ENCODE measurements at regions not wholly inside any gene's neighbourhood (a gene's known extent, or its start where the extent isn't known, plus 50 kb on each side); places are given as distances from the start of the nearest gene placed in this dataset.

- no peak overlapping the region for H3K27ac ChIP-seq (ENCODE audit: low read depth in 1 of 2, low read length in 1 of 2)
- 94% methylated on average over 3 of the region's 3 CpGs for WGBS
- DNase-seq (ENCODE audit: low read depth in 6 of 9, low spot score in 9 of 9): no peak
- H3K9me3 ChIP-seq (ENCODE audit: control insufficient read depth in 2 of 2, insufficient read depth in 1 of 2, low read length in 1 of 2): no peaks in the 10 kb centered on the region
- no peak overlapping the region for H3K4me3 ChIP-seq (ENCODE audit: low read length in 2 of 2)
- H3K4me1 ChIP-seq (ENCODE audit: control insufficient read depth in 2 of 2, insufficient read depth in 2 of 2, low read length in 2 of 2): no peaks in the 10 kb centered on the region
- H3K27me3 ChIP-seq (ENCODE audit: control insufficient read depth in 2 of 2, insufficient read depth in 1 of 2, low read length in 1 of 2): no peaks in the 10 kb centered on the region
- no peaks in the 10 kb centered on the region for H3K36me3 ChIP-seq (ENCODE audit: control insufficient read depth in 2 of 2, insufficient read depth in 2 of 2, low read length in 1 of 2)
Observed at GRCh38 chr1:217249857-217250256, 381.0 kb downstream of the GPATCH2 start.

- H3K4me3 ChIP-seq (ENCODE audit: low read length in 2 of 2): no peak overlapping the region
- DNase-seq (ENCODE audit: low read depth in 6 of 9, low spot score in 9 of 9): no peak
- H3K27me3 ChIP-seq (ENCODE audit: control insufficient read depth in 2 of 2, insufficient read depth in 1 of 2, low read length in 1 of 2): no peaks in the 10 kb centered on the region
- no peaks in the 10 kb centered on the region for H3K4me1 ChIP-seq (ENCODE audit: control insufficient read depth in 2 of 2, insufficient read depth in 2 of 2, low read length in 2 of 2)
- H3K27ac ChIP-seq (ENCODE audit: low read depth in 1 of 2, low read length in 1 of 2): no peak overlapping the region
- WGBS: 90% methylated on average over 5 of the region's 5 CpGs
- H3K36me3 ChIP-seq (ENCODE audit: control insufficient read depth in 2 of 2, insufficient read depth in 2 of 2, low read length in 1 of 2): no peaks in the 10 kb centered on the region
- H3K9me3 ChIP-seq (ENCODE audit: control insufficient read depth in 2 of 2, insufficient read depth in 1 of 2, low read length in 1 of 2): no peaks in the 10 kb centered on the region
Observed at GRCh38 chr1:217244971-217245370, 385.9 kb downstream of the GPATCH2 start.

- no peak overlapping the region for H3K4me3 ChIP-seq (ENCODE audit: low read length in 2 of 2)
- no peaks in the 10 kb centered on the region for H3K4me1 ChIP-seq (ENCODE audit: control insufficient read depth in 2 of 2, insufficient read depth in 2 of 2, low read length in 2 of 2)
- DNase-seq (ENCODE audit: low read depth in 6 of 9, low spot score in 9 of 9): no peak
- no peaks in the 10 kb centered on the region for H3K27me3 ChIP-seq (ENCODE audit: control insufficient read depth in 2 of 2, insufficient read depth in 1 of 2, low read length in 1 of 2)
- no peaks in the 10 kb centered on the region for H3K9me3 ChIP-seq (ENCODE audit: control insufficient read depth in 2 of 2, insufficient read depth in 1 of 2, low read length in 1 of 2)
- H3K36me3 ChIP-seq (ENCODE audit: control insufficient read depth in 2 of 2, insufficient read depth in 2 of 2, low read length in 1 of 2): no peaks in the 10 kb centered on the region
- 87% methylated on average over 2 of the region's 2 CpGs for WGBS
- no peak overlapping the region for H3K27ac ChIP-seq (ENCODE audit: low read depth in 1 of 2, low read length in 1 of 2)
Observed at GRCh38 chr1:217240656-217241055, 390.2 kb downstream of the GPATCH2 start.

- Histone ChIP-seq H3K36me3 (ENCODE audit: control insufficient read depth in 2 of 2, insufficient read depth in 2 of 2, low read length in 1 of 2) (no peaks in the 10 kb centered on the region), H3K27ac (ENCODE audit: low read depth in 1 of 2, low read length in 1 of 2) (no peak overlapping the region), H3K27me3 (ENCODE audit: control insufficient read depth in 2 of 2, insufficient read depth in 1 of 2, low read length in 1 of 2) (no peaks in the 10 kb centered on the region), H3K9me3 (ENCODE audit: control insufficient read depth in 2 of 2, insufficient read depth in 1 of 2, low read length in 1 of 2) (no peaks in the 10 kb centered on the region), H3K4me1 (ENCODE audit: control insufficient read depth in 2 of 2, insufficient read depth in 2 of 2, low read length in 2 of 2) (no peaks in the 10 kb centered on the region), H3K4me3 (ENCODE audit: low read length in 2 of 2) (no peak overlapping the region)
- DNase-seq (ENCODE audit: low read depth in 6 of 9, low spot score in 9 of 9): no peak
Observed at GRCh38 chr1:217238945-217239344, 391.9 kb downstream of the GPATCH2 start.

GRCh38 chr1:217230412-217230811 is 400.5 kb downstream of the GPATCH2 start:
- H3K4me1 ChIP-seq (ENCODE audit: control insufficient read depth in 2 of 2, insufficient read depth in 2 of 2, low read length in 2 of 2): no peaks in the 10 kb centered on the region
- H3K4me3 ChIP-seq (ENCODE audit: low read length in 2 of 2): no peak overlapping the region
- no peak for DNase-seq (ENCODE audit: low read depth in 6 of 9, low spot score in 9 of 9)
- WGBS: 73% methylated on average over 2 of the region's 2 CpGs
- no peaks in the 10 kb centered on the region for H3K36me3 ChIP-seq (ENCODE audit: control insufficient read depth in 2 of 2, insufficient read depth in 2 of 2, low read length in 1 of 2)
- no peak overlapping the region for H3K27ac ChIP-seq (ENCODE audit: low read depth in 1 of 2, low read length in 1 of 2)
- no peaks in the 10 kb centered on the region for H3K9me3 ChIP-seq (ENCODE audit: control insufficient read depth in 2 of 2, insufficient read depth in 1 of 2, low read length in 1 of 2)
- H3K27me3 ChIP-seq (ENCODE audit: control insufficient read depth in 2 of 2, insufficient read depth in 1 of 2, low read length in 1 of 2): no peaks in the 10 kb centered on the region

- Histone ChIP-seq H3K9me3 (ENCODE audit: control insufficient read depth in 2 of 2, insufficient read depth in 1 of 2, low read length in 1 of 2) (no peaks in the 10 kb centered on the region), H3K36me3 (ENCODE audit: control insufficient read depth in 2 of 2, insufficient read depth in 2 of 2, low read length in 1 of 2) (no peaks in the 10 kb centered on the region), H3K4me3 (ENCODE audit: low read length in 2 of 2) (no peak overlapping the region), H3K4me1 (ENCODE audit: control insufficient read depth in 2 of 2, insufficient read depth in 2 of 2, low read length in 2 of 2) (no peaks in the 10 kb centered on the region), H3K27ac (ENCODE audit: low read depth in 1 of 2, low read length in 1 of 2) (no peak overlapping the region), H3K27me3 (ENCODE audit: control insufficient read depth in 2 of 2, insufficient read depth in 1 of 2, low read length in 1 of 2) (no peaks in the 10 kb centered on the region)
- 92% methylated on average over 5 of the region's 5 CpGs for WGBS
- DNase-seq (ENCODE audit: low read depth in 6 of 9, low spot score in 9 of 9): no peak
Observed at GRCh38 chr1:217228689-217229088, 402.2 kb downstream of the GPATCH2 start.

GRCh38 chr1:217224201-217224600 is 406.7 kb downstream of the GPATCH2 start:
- no peaks in the 10 kb centered on the region for H3K9me3 ChIP-seq (ENCODE audit: control insufficient read depth in 2 of 2, insufficient read depth in 1 of 2, low read length in 1 of 2)
- no peak overlapping the region for H3K4me3 ChIP-seq (ENCODE audit: low read length in 2 of 2)
- no peak for DNase-seq (ENCODE audit: low read depth in 6 of 9, low spot score in 9 of 9)
- H3K27ac ChIP-seq (ENCODE audit: low read depth in 1 of 2, low read length in 1 of 2): no peak overlapping the region
- 96% methylated on average over 1 of the region's 1 CpG for WGBS
- H3K27me3 ChIP-seq (ENCODE audit: control insufficient read depth in 2 of 2, insufficient read depth in 1 of 2, low read length in 1 of 2): no peaks in the 10 kb centered on the region
- H3K4me1 ChIP-seq (ENCODE audit: control insufficient read depth in 2 of 2, insufficient read depth in 2 of 2, low read length in 2 of 2): no peaks in the 10 kb centered on the region
- H3K36me3 ChIP-seq (ENCODE audit: control insufficient read depth in 2 of 2, insufficient read depth in 2 of 2, low read length in 1 of 2): no peaks in the 10 kb centered on the region

- 87% methylated on average over 3 of the region's 3 CpGs for WGBS
- no peak overlapping the region for H3K4me3 ChIP-seq (ENCODE audit: low read length in 2 of 2)
Observed at GRCh38 chr1:217214551-217214950, 416.3 kb downstream of the GPATCH2 start.

GRCh38 chr1:217211486-217211885 is 419.4 kb downstream of the GPATCH2 start:
- WGBS: 88% methylated on average over 3 of the region's 3 CpGs
- no peaks in the 10 kb centered on the region for H3K4me1 ChIP-seq (ENCODE audit: control insufficient read depth in 2 of 2, insufficient read depth in 2 of 2, low read length in 2 of 2)
- H3K36me3 ChIP-seq (ENCODE audit: control insufficient read depth in 2 of 2, insufficient read depth in 2 of 2, low read length in 1 of 2): no peaks in the 10 kb centered on the region
- H3K27ac ChIP-seq (ENCODE audit: low read depth in 1 of 2, low read length in 1 of 2): no peak overlapping the region
- peaks cover 0 to under 1% of the 10 kb centered on the region in 2 donors for H3K9me3 ChIP-seq (ENCODE audit: control insufficient read depth in 2 of 2, insufficient read depth in 1 of 2, low read length in 1 of 2)
- no peaks in the 10 kb centered on the region for H3K27me3 ChIP-seq (ENCODE audit: control insufficient read depth in 2 of 2, insufficient read depth in 1 of 2, low read length in 1 of 2)
- H3K4me3 ChIP-seq (ENCODE audit: low read length in 2 of 2): no peak overlapping the region
- DNase-seq (ENCODE audit: low read depth in 6 of 9, low spot score in 9 of 9): no peak

More at GRCh38 chr1:217214551-217214950, 416.3 kb downstream of the GPATCH2 start:
- DNase-seq (ENCODE audit: low read depth in 6 of 9, low spot score in 9 of 9): no peak
- H3K27ac ChIP-seq (ENCODE audit: low read depth in 1 of 2, low read length in 1 of 2): no peak overlapping the region
- no peaks in the 10 kb centered on the region for H3K27me3 ChIP-seq (ENCODE audit: control insufficient read depth in 2 of 2, insufficient read depth in 1 of 2, low read length in 1 of 2)
- H3K36me3 ChIP-seq (ENCODE audit: control insufficient read depth in 2 of 2, insufficient read depth in 2 of 2, low read length in 1 of 2): no peaks in the 10 kb centered on the region
- no peaks in the 10 kb centered on the region for H3K4me1 ChIP-seq (ENCODE audit: control insufficient read depth in 2 of 2, insufficient read depth in 2 of 2, low read length in 2 of 2)
- no peaks in the 10 kb centered on the region for H3K9me3 ChIP-seq (ENCODE audit: control insufficient read depth in 2 of 2, insufficient read depth in 1 of 2, low read length in 1 of 2)

GRCh38 chr1:217205578-217205977 is 425.3 kb downstream of the GPATCH2 start:
- no peaks in the 10 kb centered on the region for H3K36me3 ChIP-seq (ENCODE audit: control insufficient read depth in 2 of 2, insufficient read depth in 2 of 2, low read length in 1 of 2)
- no peaks in the 10 kb centered on the region for H3K27me3 ChIP-seq (ENCODE audit: control insufficient read depth in 2 of 2, insufficient read depth in 1 of 2, low read length in 1 of 2)
- peaks cover 0 to 5% of the 10 kb centered on the region in 2 donors for H3K9me3 ChIP-seq (ENCODE audit: control insufficient read depth in 2 of 2, insufficient read depth in 1 of 2, low read length in 1 of 2)
- H3K4me3 ChIP-seq (ENCODE audit: low read length in 2 of 2): no peak overlapping the region
- DNase-seq (ENCODE audit: low read depth in 6 of 9, low spot score in 9 of 9): no peak
- no peaks in the 10 kb centered on the region for H3K4me1 ChIP-seq (ENCODE audit: control insufficient read depth in 2 of 2, insufficient read depth in 2 of 2, low read length in 2 of 2)
- 89% methylated on average over 4 of the region's 4 CpGs for WGBS
- no peak overlapping the region for H3K27ac ChIP-seq (ENCODE audit: low read depth in 1 of 2, low read length in 1 of 2)

All from thymus (tissue), 11 donors.